HCT116 (cell line): ENCODE measurements at regions not wholly inside any gene's neighbourhood (a gene's known extent, or its start where the extent isn't known, plus 50 kb on each side); places are given as distances from the start of the nearest gene placed in this dataset.

Experiments
- ATAC-seq: fragments of 200-7000 bp; cut with Tn5 transposase; 2 replicates; pipeline ENCODE4 v1.9.1; 2020; ENCODE audit warnings: mild to moderate bottlenecking, moderate library complexity
- BruUV-seq: library from RNA; stranded (reverse); fragments of 400-500 nt; replicated peaks from 2 replicates; lab custom pipeline; 2021; lab: Mats Ljungman, UMichigan
- CTCF ChIA-PET: fragments of 300-600 bp; sonication (Branson Sonifier 250); formaldehyde crosslinking; loops from one replicate; lab custom pipeline; 2021; ENCODE audit warnings: antibody characterized with exemption; lab: Charles Lee
- POLR2A ChIA-PET: fragments of 300-600, 350-600 bp; sonication (Branson Sonifier 250); formaldehyde crosslinking; loops from one replicate; lab custom pipeline; 2021; ENCODE audit warnings: antibody characterized with exemption; lab: Charles Lee
- RAD21 ChIA-PET, 2 experiments: fragments of 300-600 bp; sonication (Branson Sonifier 250); formaldehyde crosslinking; loops; one replicate each; lab custom pipeline; 2023; ENCODE audit warnings: low total read pairs in 2 of 2; ENCODE audit not compliant: uncharacterized antibody in 2 of 2, unreplicated experiment in 2 of 2, low non-redundant PET in 1 of 2; lab: Charles Lee
- DNase-seq: peaks from one replicate; pipeline ENCODE4 v3.0.0-alpha.2; 2010; ENCODE audit warnings: low read depth, low spot score
- H2AFZ ChIP-seq: fragments of 200-600 bp; shearing (Covaris generic), sonication (generic); 2 replicates; pipeline ENCODE4 v1.6.1; 2017; ENCODE audit warnings: low read depth, mixed run types, mixed read lengths, antibody characterized with exemption, low read length; ENCODE audit not compliant: poor library complexity, severe bottlenecking
- H3K27ac ChIP-seq: 2 replicates; pipeline ENCODE4 v1.5.1; 2012; ENCODE audit warnings: low read depth, low read length
- H3K27me3 ChIP-seq: fragments of 200-600 bp; sonication (generic); 2 replicates; pipeline ENCODE4 v1.6.1; 2016; ENCODE audit warnings: mixed run types, low read length, mixed read lengths; ENCODE audit not compliant: insufficient read depth
- H3K36me3 ChIP-seq, 2 experiments: fragments of 200-500 bp in 1 of 2; fragments of 200-600 bp in 1 of 2; sonication (Bioruptor generic) in 1 of 2; sonication (generic) in 1 of 2; 2 replicates each; pipeline versions ENCODE4 v1.5.1 to v1.6.1; 2014 to 2016; ENCODE audit warnings: low read length in 2 of 2, inconsistent platforms in 1 of 2, mixed read lengths in 1 of 2, mixed run types in 1 of 2; ENCODE audit not compliant: insufficient read depth in 2 of 2, control insufficient read depth in 1 of 2
- H3K4me1 ChIP-seq, 2 experiments: fragments of 200-600 bp in 1 of 2; sonication (generic) in 1 of 2; 2 replicates each; pipeline versions ENCODE4 v1.5.1 to v1.6.1; 2012 to 2017; ENCODE audit warnings: low read length in 2 of 2, inconsistent platforms in 1 of 2, mild to moderate bottlenecking in 1 of 2, mixed read lengths in 1 of 2, mixed run types in 1 of 2, moderate library complexity in 1 of 2; ENCODE audit not compliant: insufficient read depth in 2 of 2, control insufficient read depth in 1 of 2
- H3K4me2 ChIP-seq: fragments of 200-600 bp; sonication (generic); 2 replicates; pipeline ENCODE4 v1.6.1; 2017; ENCODE audit warnings: mixed run types, low read length, mixed read lengths
- H3K4me3 ChIP-seq, 2 experiments: fragments of 200-600 bp in 1 of 2; sonication (generic) in 1 of 2; replicated peaks in 1 of 2; 2 replicates each; pipeline ENCODE4 v1.5.1; 2011 to 2016; ENCODE audit warnings: low read length in 2 of 2, control low read depth in 1 of 2, low read depth in 1 of 2, mild to moderate bottlenecking in 1 of 2, mixed read lengths in 1 of 2, mixed run types in 1 of 2
- H3K79me2 ChIP-seq: fragments of 200-600 bp; sonication (generic); 2 replicates; pipeline ENCODE4 v1.6.1; 2017; ENCODE audit warnings: mild to moderate bottlenecking, mixed run types, low read length, moderate library complexity, mixed read lengths; ENCODE audit not compliant: insufficient read depth
- H3K9ac ChIP-seq: fragments of 200-600 bp; sonication (generic); 2 replicates; pipeline ENCODE4 v1.6.1; 2016; ENCODE audit warnings: low read length, mixed read lengths
- H3K9me2 ChIP-seq: fragments of 200-600 bp; sonication (generic), shearing (Covaris generic); 2 replicates; pipeline ENCODE4 v1.6.1; 2017; ENCODE audit warnings: mixed run types, mild to moderate bottlenecking, moderate library complexity; ENCODE audit not compliant: insufficient read depth
- H3K9me3 ChIP-seq, 2 experiments: fragments of 200-500 bp in 1 of 2; fragments of 200-600 bp in 1 of 2; sonication (Bioruptor generic) in 1 of 2; sonication (generic) in 1 of 2; 2 replicates each; pipeline ENCODE4 v1.6.1; 2014 to 2017; ENCODE audit warnings: low read length in 2 of 2, mixed read lengths in 2 of 2, inconsistent platforms in 1 of 2, low read depth in 1 of 2, mild to moderate bottlenecking in 1 of 2, mixed run types in 1 of 2, moderate library complexity in 1 of 2; ENCODE audit not compliant: control insufficient read depth in 1 of 2, insufficient read depth in 1 of 2
- H4K20me1 ChIP-seq: fragments of 200-600 bp; sonication (generic), shearing (Covaris generic); 2 replicates; pipeline ENCODE4 v1.6.1; 2017; ENCODE audit warnings: mixed run types, mild to moderate bottlenecking, moderate library complexity; ENCODE audit not compliant: insufficient read depth
- ATF3 ChIP-seq: IDR thresholded peaks from 2 replicates; pipeline ENCODE4 v1.6.1; 2012
- CBX3 ChIP-seq: IDR thresholded peaks from 2 replicates; pipeline ENCODE4 v1.6.1; 2012; ENCODE audit warnings: low read depth
- CEBPB ChIP-seq: IDR thresholded peaks from 2 replicates; pipeline ENCODE4 v1.6.1; 2012; ENCODE audit warnings: low read depth
- CTCF ChIP-seq, 3 experiments: fragments of 200-600 bp in 1 of 3; sonication (generic) in 1 of 3; IDR thresholded peaks in 2 of 3; conservative IDR thresholded peaks in 1 of 3; 2 replicates each; pipeline ENCODE4 v1.5.1; 2012 to 2017; ENCODE audit warnings: low read depth in 2 of 3, low read length in 2 of 3, antibody characterized with exemption in 1 of 3, borderline replicate concordance in 1 of 3, control low read depth in 1 of 3, mild to moderate bottlenecking in 1 of 3, mixed read lengths in 1 of 3, mixed run types in 1 of 3, moderate library complexity in 1 of 3; ENCODE audit not compliant: insufficient read depth in 1 of 3
- EGR1 ChIP-seq: IDR thresholded peaks from 2 replicates; pipeline ENCODE4 v1.6.1; 2012; ENCODE audit warnings: low read depth
- ELF1 ChIP-seq: IDR thresholded peaks from 2 replicates; pipeline ENCODE4 v1.6.1; 2012; ENCODE audit warnings: low read depth, borderline replicate concordance
- EZH2 ChIP-seq: fragments of 200-600 bp; sonication (generic); IDR thresholded peaks from 2 replicates; pipeline ENCODE4 v1.6.1; 2017; ENCODE audit warnings: antibody characterized with exemption, mixed run types
- EZH2phosphoT487 ChIP-seq: fragments of 200-600 bp; IDR thresholded peaks from 2 replicates; pipeline ENCODE4 v1.6.1; 2018; ENCODE audit warnings: antibody characterized with exemption, borderline replicate concordance
- FOSL1 ChIP-seq: IDR thresholded peaks from 2 replicates; pipeline ENCODE4 v1.6.1; 2012; ENCODE audit warnings: low read depth
- POLR2A ChIP-seq: IDR thresholded peaks from 2 replicates; pipeline ENCODE4 v1.7.0; 2011; ENCODE audit warnings: borderline replicate concordance; ENCODE audit not compliant: insufficient read depth, insufficient read length; ENCODE audit errors: extremely low read depth
- POLR2AphosphoS5 ChIP-seq: IDR thresholded peaks from 2 replicates; pipeline ENCODE4 v1.6.1; 2011; ENCODE audit warnings: mild to moderate bottlenecking, low read depth, low read length, moderate library complexity
- RAD21 ChIP-seq: IDR thresholded peaks from 2 replicates; pipeline ENCODE4 v1.6.1; 2012; ENCODE audit warnings: low read depth, mild to moderate bottlenecking
- SIN3A ChIP-seq: IDR thresholded peaks from 2 replicates; pipeline ENCODE4 v1.6.1; 2012; ENCODE audit warnings: low read depth
- SRF ChIP-seq: IDR thresholded peaks from 2 replicates; pipeline ENCODE4 v1.6.1; 2012; ENCODE audit warnings: low read depth
- YY1 ChIP-seq: IDR thresholded peaks from 2 replicates; pipeline ENCODE4 v1.6.1; 2011; ENCODE audit warnings: low read length, low read depth, moderate library complexity, mild to moderate bottlenecking; ENCODE audit not compliant: insufficient replicate concordance; ENCODE audit errors: extremely low read depth
- ZFX ChIP-seq: fragments of 450-650 bp; IDR thresholded peaks from 2 replicates; pipeline ENCODE4 v1.6.1; 2017
- ZNF274 ChIP-seq: fragments of 200-500 bp; sonication (Bioruptor generic); IDR thresholded peaks from 2 replicates; pipeline ENCODE4 v1.6.1; 2014; ENCODE audit warnings: mild to moderate bottlenecking, low read depth, low read length, inconsistent platforms
- intact Hi-C: fragments of 100-400 bp; cut with micrococcal nuclease; formaldehyde crosslinking; loops from 2 replicates; pipeline ENCODE4 v1.10.0; 2022

DNA sequence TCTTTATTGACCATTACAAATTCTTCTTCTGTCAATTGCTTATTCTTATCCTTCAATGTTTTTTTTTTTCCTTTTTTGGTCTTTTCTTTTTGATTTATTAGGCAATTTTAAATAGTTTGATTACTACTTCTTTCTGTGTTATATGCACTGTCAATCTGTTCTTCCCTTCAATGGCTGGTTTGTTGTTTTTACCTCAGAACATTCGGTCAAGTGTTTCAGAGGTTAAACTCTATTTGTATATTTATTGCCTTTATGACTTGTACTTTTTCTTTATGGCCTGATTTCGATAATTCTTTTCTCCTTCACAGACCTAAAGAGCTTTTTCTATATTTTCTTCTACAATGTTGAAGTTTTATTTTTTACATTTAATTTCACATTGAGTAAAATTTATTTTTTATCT lies 171.5 kb upstream of the AKR1E2 start:
- no peak for DNase-seq
- peaks cover 0 to 14% of the 10 kb centered on the region in 2 experiments; a peak in 2 of 4 replicates for H3K4me1 ChIP-seq
- ATAC-seq, result no peak
- ChIA-PET POLR2A (no interaction called here), RAD21 (no interaction called here)
- no peak overlapping the region for H3K4me3 ChIP-seq
- no peaks in the 10 kb centered on the region for H3K36me3 ChIP-seq
- H3K27ac ChIP-seq, result no peak overlapping the region
- intact Hi-C loops, result loop anchor here (10.0 kb wide), 3 partner anchors 260 to 1460 kb away; no protein-coding TSS in a partner anchor
- no peaks in the 10 kb centered on the region for H3K79me2 ChIP-seq
- no peaks in the 10 kb centered on the region for H3K27me3 ChIP-seq
- TF ChIP-seq ZFX, result no peak
- no peak for TF ChIP-seq POLR2AphosphoS5
- no peak for TF ChIP-seq SIN3A
- TF ChIP-seq, all 23 proteins: peak for 0
- CTCF ChIA-PET, result no interaction called here
- Histone ChIP-seq H3K9me2 (no peaks in the 10 kb centered on the region), H2AFZ (no peak overlapping the region), H3K4me2 (no peak overlapping the region), H3K9ac (no peak overlapping the region), H3K9me3 (no peaks in the 10 kb centered on the region), H4K20me1 (no peaks in the 10 kb centered on the region)
- no TSS peak for BruUV-seq

DNA sequence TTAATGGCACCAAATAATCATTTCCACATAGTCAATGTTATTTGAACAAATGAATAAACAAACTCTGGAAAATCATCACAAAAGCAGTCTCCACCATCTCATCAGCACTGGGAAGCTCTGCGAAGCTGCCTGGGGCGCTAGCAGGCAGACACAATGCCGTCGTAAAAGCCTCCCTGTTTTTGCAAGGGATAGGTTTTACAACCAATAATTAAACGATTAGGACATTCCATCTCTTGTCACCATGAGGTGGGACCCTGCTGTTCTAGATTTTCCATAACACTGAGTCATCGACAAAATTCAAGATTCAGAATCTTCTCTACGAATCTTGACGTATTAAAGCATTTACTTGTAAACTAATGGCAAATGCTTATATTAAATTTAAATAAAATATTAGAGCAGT lies 172.8 kb upstream of the AKR1E2 start:
- Histone ChIP-seq H3K4me1 (peaks cover 0 to 14% of the 10 kb centered on the region in 2 experiments; a peak in 2 of 4 replicates), H4K20me1 (no peaks in the 10 kb centered on the region), H2AFZ (no peak overlapping the region), H3K79me2 (no peaks in the 10 kb centered on the region), H3K9me3 (no peaks in the 10 kb centered on the region), H3K4me3 (no peak overlapping the region), H3K27me3 (no peaks in the 10 kb centered on the region), H3K9me2 (no peaks in the 10 kb centered on the region), H3K4me2 (no peak overlapping the region), H3K27ac (no peak overlapping the region), H3K36me3 (no peaks in the 10 kb centered on the region), H3K9ac (no peak overlapping the region)
- RAD21 ChIA-PET, result no interaction called here
- POLR2A ChIA-PET, result no interaction called here
- intact Hi-C loops, result loop anchor here (10.0 kb wide), 3 partner anchors 258 to 1458 kb away; no protein-coding TSS in a partner anchor
- DNase-seq, result no peak
- CTCF ChIA-PET, result no interaction called here
- no TSS peak for BruUV-seq
- no peak for ATAC-seq
- no peak for TF ChIP-seq YY1
- no peak for TF ChIP-seq POLR2A
- TF ChIP-seq FOSL1, result no peak
- TF ChIP-seq ZFX, result no peak
- no peak for TF ChIP-seq ZNF274
- no peak for TF ChIP-seq CBX3
- TF ChIP-seq ATF3, result no peak
- TF ChIP-seq RAD21, result no peak
- TF ChIP-seq ELF1, result no peak
- no peak for TF ChIP-seq POLR2AphosphoS5
- no peak for TF ChIP-seq EZH2phosphoT487
- TF ChIP-seq SRF, result no peak
- TF ChIP-seq EGR1, result no peak
- TF ChIP-seq SIN3A, result no peak
- TF ChIP-seq CEBPB, result no peak
- TF ChIP-seq CTCF (IDR thresholded peaks at IDR 0.05 in 2 of 3, conservative IDR thresholded peaks at IDR 0.05 in 1 of 3; ENCODE audit: borderline replicate concordance in 1 of 3, insufficient read depth in 1 of 3, low read depth in 2 of 3, low read length in 2 of 3), result no peak
- TF ChIP-seq EZH2, result no peak
